Fibroblast of lung (primary cell): ENCODE measurements at regions not wholly inside any gene's neighbourhood (a gene's known extent, or its start where the extent isn't known, plus 50 kb on each side); places are given as distances from the start of the nearest gene placed in this dataset.

Source experiments
- DNase-seq, 2 donors: peaks; one replicate each; pipeline versions ENCODE4 v3.0.0 to v3.0.0-alpha.2; 2010; ENCODE audit warnings: low read depth in 2 of 2
- H2AFZ ChIP-seq: 2 replicates; pipeline ENCODE4 v1.5.1; 2012; ENCODE audit warnings: low read length, control low read depth, inconsistent platforms
- H3K27ac ChIP-seq: 2 replicates; pipeline ENCODE4 v1.5.1; 2011; ENCODE audit warnings: low read length, control low read depth; ENCODE audit not compliant: insufficient read depth
- H3K27me3 ChIP-seq: 2 replicates; pipeline ENCODE4 v1.5.1; 2011; ENCODE audit warnings: mild to moderate bottlenecking, low read length; ENCODE audit not compliant: control insufficient read depth, insufficient read depth
- H3K36me3 ChIP-seq: 2 replicates; pipeline ENCODE4 v1.5.1; 2011; ENCODE audit warnings: low read length; ENCODE audit not compliant: control insufficient read depth, insufficient read depth
- H3K4me1 ChIP-seq: 2 replicates; pipeline ENCODE4 v1.5.1; 2011; ENCODE audit warnings: low read length; ENCODE audit not compliant: control insufficient read depth, insufficient read depth; ENCODE audit errors: extremely low read depth
- H3K4me2 ChIP-seq: 2 replicates; pipeline ENCODE4 v1.5.1; 2011; ENCODE audit warnings: low read length, control low read depth; ENCODE audit not compliant: insufficient read depth; ENCODE audit errors: extremely low read depth
- H3K4me3 ChIP-seq, 4 experiments: fragments of 200-600 bp in 1 of 4; sonication (generic) in 1 of 4; replicated peaks in 1 of 4; 2 replicates each; pipeline ENCODE4 v1.5.1; 2011 to 2016; ENCODE audit warnings: low read length in 4 of 4, low read depth in 3 of 4, mild to moderate bottlenecking in 3 of 4, control low read depth in 2 of 4, inconsistent platforms in 1 of 4, mixed read lengths in 1 of 4; ENCODE audit not compliant: insufficient read depth in 1 of 4; ENCODE audit errors: control extremely low read depth in 1 of 4
- H3K79me2 ChIP-seq: 2 replicates; pipeline ENCODE4 v1.5.1; 2012; ENCODE audit warnings: mild to moderate bottlenecking, low read length, inconsistent platforms; ENCODE audit not compliant: control insufficient read depth, insufficient read depth
- H3K9ac ChIP-seq: 2 replicates; pipeline ENCODE4 v1.5.1; 2011; ENCODE audit warnings: mild to moderate bottlenecking, low read length, control low read depth; ENCODE audit not compliant: insufficient read depth
- H3K9me3 ChIP-seq: 2 replicates; pipeline ENCODE4 v1.5.1; 2012; ENCODE audit warnings: low read depth, low read length; ENCODE audit not compliant: control insufficient read depth, insufficient read depth
- H4K20me1 ChIP-seq: 2 replicates; pipeline ENCODE4 v1.5.1; 2011; ENCODE audit warnings: low read length; ENCODE audit not compliant: control insufficient read depth, insufficient read depth; ENCODE audit errors: extremely low read depth
- CTCF ChIP-seq, 2 donors: IDR thresholded peaks in 1 of 2; conservative IDR thresholded peaks in 1 of 2; 1 replicate in 1 of 2; 2 replicates in 1 of 2; pipeline ENCODE4 v1.5.1; 2011 to 2012; ENCODE audit warnings: low read length in 2 of 2, control low read depth in 1 of 2, inconsistent platforms in 1 of 2, low read depth in 1 of 2, mild to moderate bottlenecking in 1 of 2
- EZH2 ChIP-seq: IDR thresholded peaks from 2 replicates; pipeline ENCODE4 v1.5.1; 2012; ENCODE audit warnings: low read length, control low read depth, mild to moderate bottlenecking; ENCODE audit errors: missing control alignments

- no peak overlapping the region for H3K27ac ChIP-seq
- no peak overlapping the region for H3K4me2 ChIP-seq
- no peaks in the 10 kb centered on the region for H4K20me1 ChIP-seq
- TF ChIP-seq CTCF (conservative IDR thresholded peaks at IDR 0.05 in 1 of 2, IDR thresholded peaks at IDR 0.05 in 1 of 2; ENCODE audit: low read depth in 1 of 2, low read length in 2 of 2) (no peak), EZH2 (no peak)
- H3K36me3 ChIP-seq = no peaks in the 10 kb centered on the region
- H3K9me3 ChIP-seq = no peaks in the 10 kb centered on the region
- H2AFZ ChIP-seq = no peak overlapping the region
- no peaks in the 10 kb centered on the region for H3K79me2 ChIP-seq
- H3K4me1 ChIP-seq = no peaks in the 10 kb centered on the region
- peak in 1 of 2 donors; percentile 13 for DNase-seq
- H3K4me3 ChIP-seq = no peak overlapping the region
- no peaks in the 10 kb centered on the region for H3K27me3 ChIP-seq
- no peak overlapping the region for H3K9ac ChIP-seq
These were observed 67.1 kb upstream of the MYLIP start for GRCh38 chr6:16061818-16062217.

DNA sequence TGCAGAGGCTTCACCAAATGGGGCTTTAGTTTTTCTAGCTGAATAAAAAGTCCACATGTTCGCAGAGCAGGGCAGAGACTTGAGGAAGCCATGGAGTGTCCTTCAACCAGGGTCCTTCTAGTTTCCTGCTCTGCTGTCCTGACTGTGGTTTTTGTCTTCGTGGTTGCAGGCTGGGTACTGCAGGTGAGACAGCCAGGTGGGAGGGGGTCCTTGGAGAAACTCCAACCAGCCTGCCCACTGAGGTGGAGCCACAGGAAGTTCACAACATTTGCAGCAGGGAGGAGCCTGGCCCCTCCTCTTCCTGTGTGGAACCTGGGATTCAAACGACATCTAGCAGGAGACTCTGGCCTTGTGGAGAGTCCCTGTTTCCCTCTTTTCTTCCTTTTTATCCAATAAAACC is 68.8 kb upstream of the MYLIP start:
- Histone ChIP-seq H3K27me3 (no peaks in the 10 kb centered on the region), H3K4me2 (no peak overlapping the region), H3K9me3 (no peaks in the 10 kb centered on the region), H3K36me3 (no peaks in the 10 kb centered on the region), H3K79me2 (no peaks in the 10 kb centered on the region), H3K4me3 (no peak overlapping the region), H4K20me1 (no peaks in the 10 kb centered on the region), H2AFZ (no peak overlapping the region), H3K27ac (no peak overlapping the region), H3K9ac (no peak overlapping the region), H3K4me1 (no peaks in the 10 kb centered on the region)
- no peak for TF ChIP-seq CTCF (conservative IDR thresholded peaks at IDR 0.05 in 1 of 2, IDR thresholded peaks at IDR 0.05 in 1 of 2; ENCODE audit: low read depth in 1 of 2, low read length in 2 of 2)
- no peak for TF ChIP-seq EZH2
- DNase-seq = no peak

DNA sequence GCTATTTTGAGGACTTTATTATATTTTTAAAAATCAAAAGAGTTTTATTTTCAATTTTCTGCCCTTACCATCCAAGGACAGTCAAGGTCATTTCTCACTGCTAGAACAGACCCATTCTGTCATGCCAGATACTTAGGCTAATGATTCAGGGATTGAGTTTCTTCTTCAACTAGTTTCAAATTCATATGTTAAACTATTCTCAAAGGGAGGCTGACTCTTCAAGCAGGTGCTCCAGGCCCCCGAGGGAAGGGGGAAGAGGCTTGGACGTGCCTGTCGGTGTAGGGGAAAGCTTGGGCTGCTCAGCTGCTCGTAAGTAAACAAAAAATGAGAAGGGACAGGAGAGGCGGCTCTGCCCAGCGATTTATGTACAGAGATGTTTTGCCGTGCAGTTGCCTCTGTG is 69.4 kb upstream of the MYLIP start:
- Histone ChIP-seq H3K27me3 (no peaks in the 10 kb centered on the region), H3K9ac (no peak overlapping the region), H2AFZ (no peak overlapping the region), H3K4me1 (no peaks in the 10 kb centered on the region), H3K9me3 (no peaks in the 10 kb centered on the region), H4K20me1 (no peaks in the 10 kb centered on the region), H3K36me3 (no peaks in the 10 kb centered on the region), H3K79me2 (no peaks in the 10 kb centered on the region), H3K4me3 (no peak overlapping the region), H3K27ac (no peak overlapping the region), H3K4me2 (no peak overlapping the region)
- TF ChIP-seq CTCF (conservative IDR thresholded peaks at IDR 0.05 in 1 of 2, IDR thresholded peaks at IDR 0.05 in 1 of 2; ENCODE audit: low read depth in 1 of 2, low read length in 2 of 2) = no peak
- no peak for DNase-seq
